ELF-1 (cell line): ENCODE measurements at regions not wholly inside any gene's neighbourhood (a gene's known extent, or its start where the extent isn't known, plus 50 kb on each side); places are given as distances from the start of the nearest gene placed in this dataset.
"Not testable (repeated sequence)": the region's sequence is repeated elsewhere in the genome, so short reads cannot be mapped to it uniquely, and the experiment has no call there.

Experiments used
- DNase-seq: peaks from one replicate; pipeline ENCODE4 v3.0.0-alpha.2; 2016; ENCODE audit warnings: low read depth, low spot score

DNA sequence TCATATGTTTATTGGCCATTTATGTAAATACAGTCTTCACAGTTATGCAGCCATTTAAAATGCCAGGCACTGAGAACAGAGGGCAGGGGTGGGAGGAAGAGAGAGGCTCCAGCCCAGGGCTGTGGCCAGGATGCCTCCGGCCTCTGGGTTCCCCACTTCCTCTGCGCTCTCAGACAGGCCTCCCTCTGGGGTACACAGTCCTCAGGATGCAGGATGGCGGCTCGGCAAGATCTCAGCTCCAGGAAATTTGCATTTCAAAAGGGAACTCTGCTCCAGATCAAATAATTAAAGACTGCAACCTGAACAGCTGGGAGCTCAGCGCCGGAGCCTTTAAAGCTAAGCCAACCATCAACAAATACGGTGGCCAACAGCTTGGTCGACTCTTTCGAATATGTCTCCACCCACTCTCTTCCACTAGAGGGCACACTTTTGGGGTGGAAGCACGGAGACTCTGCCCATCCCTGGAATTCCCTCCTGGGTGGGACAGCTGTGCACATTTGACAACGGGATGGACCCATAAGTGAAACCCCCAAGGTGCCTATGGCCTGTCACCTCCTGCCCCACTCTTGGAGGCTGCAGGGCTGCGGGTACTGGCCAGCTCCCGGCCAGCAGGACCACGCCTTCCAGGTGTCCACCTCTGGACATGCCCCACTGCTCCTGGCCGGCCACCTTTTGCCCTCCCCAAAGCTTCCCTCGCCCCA lies 1044.7 kb downstream of the BRD1 start:
- peak; percentile 72 for DNase-seq

DNA sequence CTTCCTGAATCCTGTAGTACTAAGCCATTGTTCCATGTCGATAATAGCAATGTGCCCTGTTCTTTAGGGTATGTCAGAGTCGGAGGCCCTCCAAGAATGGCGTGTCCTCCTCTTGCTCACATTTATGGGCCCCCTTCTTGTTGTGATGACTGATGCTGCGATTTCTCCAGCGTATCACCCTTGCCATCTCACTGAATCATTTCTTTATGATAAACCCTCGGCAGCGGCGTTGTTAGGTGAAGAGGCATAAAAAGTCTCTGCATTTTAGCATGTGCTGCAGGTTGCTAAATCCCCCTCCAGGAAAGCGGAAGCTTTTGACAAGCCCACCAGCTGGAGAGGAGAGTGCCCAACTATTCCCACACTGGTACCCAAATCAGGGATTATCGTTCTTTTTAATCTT lies 1045.3 kb downstream of the BRD1 start:
- DNase-seq: no peak

DNA sequence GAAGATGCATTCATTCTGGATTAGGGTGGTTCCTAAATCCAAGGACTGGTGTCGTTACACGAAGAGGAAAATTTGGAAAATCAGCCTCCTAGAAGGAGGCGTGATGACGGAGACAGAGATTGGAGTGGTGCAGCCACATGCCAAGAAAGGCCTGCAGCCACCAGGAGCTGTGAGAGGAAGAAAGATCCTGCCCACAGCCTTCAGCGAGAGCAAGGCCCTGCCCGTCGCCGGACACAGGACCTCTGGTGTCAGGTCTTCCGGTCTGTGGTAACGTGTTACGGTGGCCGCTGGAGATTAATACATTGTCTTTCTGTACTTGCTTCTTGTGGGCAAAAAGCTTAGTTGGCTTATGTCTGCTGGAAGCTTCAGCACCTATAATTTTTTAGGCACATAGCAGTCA lies 1045.8 kb downstream of the BRD1 start:
- no peak for DNase-seq

DNA sequence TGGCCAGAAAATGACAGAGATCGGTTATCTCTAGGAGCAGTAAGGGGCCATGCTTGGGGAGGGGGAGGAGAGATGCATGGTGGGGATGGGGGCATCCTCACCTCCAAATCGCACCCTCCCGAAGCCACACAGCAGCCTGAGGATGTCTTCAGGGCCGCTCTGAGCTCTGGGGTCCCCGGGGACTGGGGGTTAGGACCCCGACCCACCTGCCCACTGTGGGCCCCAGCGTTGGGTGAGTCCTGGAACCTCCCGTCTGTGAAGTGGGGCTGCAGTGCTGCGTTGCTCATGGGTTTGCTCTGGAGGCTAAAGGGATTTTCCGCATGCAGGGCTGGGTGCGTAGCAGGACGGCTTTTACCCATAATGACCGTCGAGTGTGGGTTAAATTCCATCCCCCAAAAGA lies 1046.3 kb downstream of the BRD1 start:
- DNase-seq: no peak

DNA sequence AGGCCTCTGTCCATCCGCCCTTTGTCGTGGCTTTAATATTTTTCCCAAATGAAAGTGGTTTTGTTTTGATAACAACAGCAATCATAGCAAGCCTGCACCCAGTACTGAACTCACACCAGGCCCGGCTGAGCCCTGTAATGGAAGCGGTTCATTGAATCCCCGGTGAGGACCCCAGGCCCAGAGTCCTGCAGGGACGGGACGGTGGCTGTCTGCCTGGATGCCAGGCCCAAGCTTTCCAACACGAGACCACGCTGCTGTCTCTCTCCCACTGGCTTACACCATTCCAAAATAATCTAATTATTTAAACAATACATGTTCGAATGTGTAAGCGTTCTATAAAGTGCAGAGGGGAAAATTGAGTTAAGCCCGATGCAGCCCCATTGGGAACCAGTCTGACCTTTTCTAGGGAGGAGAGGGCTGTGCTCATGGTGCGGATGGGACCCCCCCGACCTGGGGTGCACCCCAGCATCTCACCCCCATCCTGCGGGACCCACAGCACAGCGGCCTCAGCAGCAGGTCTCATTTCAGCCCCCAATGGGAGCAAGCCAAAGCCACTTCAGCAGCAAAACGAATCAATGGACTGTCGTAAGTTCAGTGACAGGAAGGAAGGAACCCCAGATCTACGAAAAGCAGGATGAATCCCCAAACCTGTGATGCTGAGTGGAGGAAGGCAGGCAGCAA lies 1046.9 kb downstream of the BRD1 start:
- DNase-seq: no peak

DNA sequence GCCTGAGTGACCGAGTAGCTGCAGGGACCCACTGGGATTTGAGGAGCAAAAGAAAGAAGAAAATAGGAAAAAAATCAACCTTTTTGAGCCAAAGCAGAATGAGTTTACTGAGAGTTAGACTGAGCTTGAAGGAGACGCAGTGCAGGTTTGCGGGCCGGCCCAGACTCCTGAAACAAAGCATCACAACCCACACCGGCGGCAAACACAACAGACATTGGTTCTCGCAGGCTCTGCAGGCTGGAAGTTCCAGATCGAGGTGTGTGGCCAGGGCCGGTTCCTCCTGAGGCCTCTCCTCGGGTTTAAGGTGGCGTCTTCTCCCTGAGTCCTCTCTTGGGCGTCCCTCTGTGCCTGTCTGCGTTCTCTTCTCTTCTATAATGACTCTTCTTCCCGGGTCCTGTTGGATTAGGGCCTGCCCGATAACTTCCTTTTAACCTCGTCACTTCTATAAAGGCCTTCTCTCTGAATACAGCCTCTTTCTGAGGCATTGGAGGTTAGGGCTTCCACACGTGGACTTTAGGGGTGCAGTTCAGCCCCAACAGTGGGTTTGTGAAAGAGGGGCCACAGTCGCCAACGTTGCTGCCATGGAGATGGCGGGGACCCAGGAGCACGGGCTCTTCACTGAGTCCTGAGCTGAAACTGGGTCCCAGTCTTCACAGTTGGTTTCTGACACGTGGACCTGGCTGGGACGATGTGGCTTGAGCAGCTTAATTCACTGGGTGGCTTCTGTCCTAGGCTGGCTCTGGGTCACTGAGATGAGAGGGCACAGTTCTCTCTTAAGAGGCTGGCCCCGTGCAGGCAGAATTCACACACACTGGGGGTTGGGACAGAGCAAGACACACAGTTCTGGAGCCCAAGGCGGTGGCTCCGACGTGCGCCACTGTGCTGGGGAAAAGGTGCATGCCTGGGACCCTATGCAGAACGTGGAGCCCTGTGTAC lies 1047.7 kb downstream of the BRD1 start:
- no peak for DNase-seq

DNA sequence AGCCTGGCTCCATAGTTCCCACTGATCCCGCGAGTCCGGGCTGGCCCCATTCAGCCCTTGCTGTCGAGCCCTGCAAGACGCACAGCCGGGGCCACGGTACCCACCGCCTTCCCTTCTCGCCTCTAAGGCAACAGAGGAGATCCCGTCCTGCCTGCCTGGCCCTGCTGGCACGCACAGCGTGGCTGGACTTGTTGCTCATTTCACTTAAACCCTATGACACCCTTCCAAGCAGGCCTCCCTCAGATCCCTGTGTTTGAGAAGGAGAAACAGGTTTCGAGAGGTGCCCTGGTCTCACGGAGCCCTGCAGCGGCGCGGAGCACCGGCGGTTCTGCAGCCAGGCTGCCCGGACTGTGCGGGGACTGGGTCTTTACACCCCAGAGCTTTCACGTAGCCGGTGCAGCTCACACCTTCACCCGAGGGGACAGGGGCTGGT lies 1048.4 kb downstream of the BRD1 start:
- DNase-seq: no peak

DNA sequence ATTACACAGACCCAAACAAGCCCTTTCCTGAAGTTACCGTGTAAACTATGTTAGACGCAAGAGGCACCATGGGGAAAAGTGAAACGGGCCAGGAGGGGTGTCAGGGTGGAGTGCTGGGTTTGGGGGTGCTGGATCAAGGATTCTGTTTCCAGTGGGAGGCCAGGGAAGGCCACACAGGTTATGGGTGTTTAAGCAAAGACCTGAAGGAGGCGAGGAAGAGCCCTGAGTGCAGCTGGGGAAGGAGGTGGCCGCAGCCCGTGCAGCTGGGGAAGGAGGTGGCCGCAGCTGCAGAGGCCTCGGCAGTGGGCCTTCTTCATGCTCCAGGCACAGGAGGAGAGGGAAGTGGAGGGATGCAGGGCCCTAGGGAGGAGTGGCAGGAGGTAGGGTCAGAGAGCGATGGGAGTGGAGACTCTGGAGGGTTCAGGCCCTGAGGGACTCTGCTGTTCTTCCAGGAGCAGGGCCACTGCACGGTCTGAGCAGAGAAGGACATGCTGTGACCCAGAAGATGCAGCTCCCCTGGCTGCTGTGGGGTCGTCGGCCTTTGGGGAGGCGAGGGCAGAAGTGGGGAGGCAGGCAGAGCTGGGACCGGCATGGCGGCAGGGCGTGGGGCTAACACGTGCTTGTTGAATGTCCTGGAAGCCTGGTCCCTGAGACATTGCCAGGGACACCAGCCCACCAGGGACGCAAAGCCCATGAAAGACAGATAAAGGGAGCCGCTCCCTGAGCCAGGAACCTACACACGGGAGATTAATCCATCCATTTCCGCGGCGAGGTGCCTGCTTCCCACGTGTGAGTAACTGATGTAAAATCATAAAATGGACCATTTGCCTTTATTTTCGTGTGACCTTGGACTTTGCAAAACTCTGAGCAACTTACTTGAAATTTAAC lies 1049.1 kb downstream of the BRD1 start:
- no peak for DNase-seq

DNA sequence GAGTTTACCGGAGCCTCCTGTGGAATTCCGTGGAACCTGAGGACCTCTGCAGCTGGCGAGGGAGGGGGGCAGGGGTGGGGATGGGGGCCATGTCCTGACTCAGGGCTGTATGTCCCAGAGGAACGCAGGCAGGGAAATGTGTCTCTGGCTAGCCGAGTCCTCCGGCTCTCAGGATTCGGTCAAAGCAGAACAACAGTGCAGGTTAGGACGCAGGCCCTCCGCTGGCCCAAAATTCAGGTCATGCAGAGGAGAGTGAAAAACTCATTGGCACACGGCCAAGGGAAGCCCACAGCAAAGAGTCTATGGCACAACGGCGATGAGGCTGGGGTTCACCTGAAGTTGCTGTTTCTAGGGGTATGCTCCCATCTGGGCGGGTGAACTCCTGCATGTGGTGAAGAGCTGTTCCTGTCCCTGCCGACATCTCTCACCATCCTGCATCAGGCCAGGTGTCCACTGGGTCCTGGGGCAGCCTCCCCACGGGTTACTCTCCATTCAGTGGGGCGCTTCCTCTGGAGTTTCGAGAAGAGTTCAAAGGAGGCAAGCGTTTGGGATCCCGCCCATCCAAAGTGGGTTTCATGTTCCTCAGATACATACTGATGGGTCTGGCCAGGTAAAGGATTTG lies 1055.3 kb downstream of the BRD1 start:
- DNase-seq: no peak

DNA sequence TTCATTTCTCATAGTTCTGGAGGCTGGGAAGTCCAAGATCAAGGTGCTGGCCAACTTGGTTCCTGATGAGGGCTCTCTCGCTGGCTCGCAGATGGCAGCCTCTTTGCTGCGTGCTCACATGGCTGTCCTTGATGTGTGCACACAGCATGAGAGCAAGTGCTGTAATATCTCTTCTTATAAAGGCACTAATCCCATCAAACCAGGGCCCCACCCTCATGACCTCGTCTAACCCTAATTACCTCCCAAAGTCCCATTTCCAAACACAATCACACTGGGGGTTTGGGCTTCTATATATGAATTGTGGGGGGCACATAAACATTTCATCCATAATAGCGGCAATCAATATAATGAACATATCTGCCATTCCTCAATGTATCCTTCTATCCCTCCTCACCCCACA lies 1062.1 kb downstream of the BRD1 start:
- no peak for DNase-seq

DNA sequence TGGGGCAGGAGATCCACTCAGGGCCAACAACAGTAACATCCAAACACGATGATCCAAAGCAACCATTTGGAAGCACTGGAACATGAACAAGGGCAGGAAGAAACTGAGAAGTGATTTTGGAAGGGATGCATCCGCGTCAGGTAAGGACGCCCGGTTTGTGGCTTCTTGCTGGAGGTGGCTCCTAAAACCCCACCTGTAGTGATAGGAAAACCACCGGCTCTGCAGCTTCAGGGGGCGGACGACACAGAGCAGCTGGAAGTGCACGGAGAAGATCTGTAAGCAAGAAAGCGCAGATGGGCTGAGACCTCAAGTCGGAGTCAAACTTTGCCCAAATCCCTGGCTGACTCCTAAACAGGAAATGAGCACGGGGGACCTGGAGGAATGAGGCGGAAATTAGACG lies 1066.1 kb downstream of the BRD1 start:
- DNase-seq: peak; percentile 0

DNA sequence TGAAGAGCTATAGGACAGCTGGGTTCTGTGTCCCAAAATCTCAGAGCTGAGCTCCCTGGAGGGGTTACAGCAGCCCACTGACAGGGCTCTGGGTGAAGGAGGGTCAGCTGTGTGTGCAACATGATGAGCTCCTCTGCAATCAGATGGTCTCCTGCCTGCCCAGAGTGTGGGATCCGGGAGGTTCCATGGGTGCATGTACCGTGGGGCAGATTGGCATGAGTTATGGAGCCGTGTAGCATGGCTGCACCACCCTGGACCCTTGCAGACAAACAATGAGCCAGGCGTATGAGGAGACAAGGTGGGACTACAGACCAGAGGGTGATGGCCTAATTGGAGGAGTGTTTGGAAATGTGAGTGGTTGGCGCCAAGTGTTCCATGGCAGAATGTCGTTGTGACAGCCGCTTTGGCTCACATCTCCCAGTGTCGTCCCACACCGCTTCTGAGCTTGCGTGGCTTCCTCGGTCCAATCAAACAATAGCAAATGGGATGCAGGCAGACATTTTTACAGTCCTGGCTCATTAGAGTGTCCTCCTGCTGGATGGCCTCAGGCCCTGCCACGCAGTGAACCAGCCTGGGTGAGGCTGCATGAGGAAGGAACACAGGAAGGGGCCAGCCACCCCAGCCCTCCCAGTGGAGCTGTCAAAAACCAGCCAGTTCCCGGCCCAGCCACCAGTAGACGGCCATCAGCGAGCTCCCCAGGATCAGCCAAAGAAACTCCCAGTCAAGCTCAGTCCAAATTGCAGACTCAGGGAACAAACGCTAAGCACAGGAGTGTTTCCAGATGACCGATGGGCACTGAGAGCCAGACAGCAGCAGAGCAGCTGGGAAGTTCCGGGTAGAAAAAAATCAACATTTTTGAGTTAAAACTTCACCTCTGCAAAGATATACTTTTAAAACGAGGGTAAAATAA lies 1066.9 kb downstream of the BRD1 start:
- DNase-seq: peak; percentile 1

DNA sequence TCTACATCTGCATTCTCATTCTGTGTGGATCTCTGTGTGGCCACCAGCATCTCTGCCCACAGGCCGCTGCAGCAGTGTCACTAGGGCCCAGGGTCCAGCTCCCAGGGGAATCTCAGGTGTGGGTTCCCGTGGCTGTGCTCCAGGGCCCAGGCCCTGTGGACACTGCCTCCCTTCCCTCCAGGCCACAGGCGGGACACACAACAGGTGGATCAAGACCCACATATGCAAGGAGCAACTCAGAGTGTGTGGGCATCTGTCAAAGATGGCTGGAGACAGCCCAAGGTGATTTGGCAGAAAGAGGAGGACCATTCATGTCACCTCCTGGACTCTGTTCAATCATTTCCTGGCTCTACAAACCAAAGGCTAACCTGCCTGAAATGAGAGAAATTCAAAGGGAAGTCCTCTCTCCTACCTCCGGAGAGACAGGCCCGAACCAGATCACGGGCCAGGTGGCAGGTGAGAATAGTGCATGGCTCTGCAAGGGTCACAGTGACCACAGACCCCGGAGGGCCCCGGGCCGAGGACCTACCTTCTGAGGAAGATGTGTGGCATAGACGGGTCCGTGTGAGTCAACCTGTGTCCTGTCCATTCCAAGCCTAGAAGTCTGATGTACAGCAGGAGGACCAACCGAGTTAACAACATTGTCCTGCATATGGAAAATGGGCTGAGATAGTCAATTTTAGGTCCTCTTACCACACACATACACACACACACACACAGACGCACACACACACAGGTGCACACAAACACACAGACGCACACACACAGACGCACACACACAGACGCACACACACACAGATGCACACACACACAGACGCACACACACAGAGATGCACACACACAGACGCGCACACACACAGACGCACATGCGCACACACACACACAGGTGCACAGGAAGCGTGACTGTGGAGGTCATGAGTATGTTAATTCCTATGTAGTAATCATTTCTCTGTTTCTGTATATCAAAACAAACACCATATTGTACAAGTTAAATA lies 1068.5 kb downstream of the BRD1 start:
- DNase-seq: peak; percentile 0

DNA sequence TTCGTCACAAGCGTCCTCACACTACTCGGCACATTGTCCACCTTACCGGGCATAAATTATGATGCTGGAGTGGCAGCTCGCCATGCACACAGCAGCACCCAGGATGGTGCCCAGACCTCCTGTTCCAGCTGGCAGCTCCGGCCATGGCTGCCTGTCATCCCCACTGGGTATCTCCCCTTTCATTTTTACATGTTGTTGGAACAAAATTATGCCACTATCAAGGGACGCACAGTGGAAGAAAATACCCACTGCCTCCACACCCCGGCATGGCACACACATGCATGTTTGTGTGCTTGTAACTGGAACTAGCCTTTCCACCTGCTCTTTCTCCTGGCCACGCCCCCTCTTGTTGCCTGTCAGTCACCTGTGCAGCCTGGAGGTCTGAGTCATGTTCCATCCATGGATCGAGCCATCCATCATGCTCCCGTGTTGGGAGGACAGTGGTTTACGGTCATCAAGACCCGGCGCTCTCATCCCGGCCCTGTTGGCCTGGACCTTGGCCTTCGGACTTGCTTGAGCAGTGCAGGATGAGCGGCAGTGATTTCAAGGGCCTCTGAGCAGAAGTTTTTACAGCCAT lies 1069.6 kb downstream of the BRD1 start:
- peak; percentile 3 for DNase-seq

DNA sequence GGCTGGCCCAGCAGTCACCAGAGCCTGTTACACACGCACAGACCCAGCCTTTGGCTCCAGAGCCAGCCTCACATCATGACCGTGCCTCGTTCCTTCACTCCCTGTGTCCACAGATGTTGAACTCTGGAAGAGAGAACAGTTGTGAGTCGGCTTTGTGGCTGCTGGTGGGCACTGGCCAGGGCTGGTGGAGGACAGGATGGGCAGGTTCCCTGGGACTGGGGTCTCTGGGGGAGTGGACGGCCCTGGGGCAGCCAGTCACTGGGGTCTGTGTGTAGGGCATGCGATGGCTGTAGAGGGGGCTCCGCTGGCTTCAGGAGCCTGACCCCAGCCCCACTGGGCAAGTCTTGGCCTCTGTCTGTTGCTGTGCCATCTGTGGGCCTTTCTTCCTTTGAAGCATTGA lies 1070.1 kb downstream of the BRD1 start:
- peak; percentile 0 for DNase-seq

DNA sequence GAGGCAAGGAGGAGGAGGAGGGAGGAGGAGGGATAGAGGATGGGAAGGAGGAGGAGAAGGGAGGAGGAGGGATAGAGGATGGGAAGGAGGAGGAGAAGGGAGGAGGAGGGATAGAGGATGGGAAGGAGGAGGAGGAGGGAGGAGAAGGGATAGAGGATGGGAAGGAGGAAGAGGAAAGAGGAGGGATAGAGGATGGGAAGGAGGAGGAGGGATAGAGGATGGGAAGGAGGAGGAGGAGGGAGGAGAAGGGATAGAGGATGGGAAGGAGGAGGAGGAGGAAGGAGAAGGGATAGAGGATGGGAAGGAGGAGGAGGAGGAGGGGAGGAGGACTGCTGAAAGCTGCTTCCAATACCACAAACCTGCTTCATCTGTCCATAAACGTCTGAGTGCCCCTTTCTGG lies 1070.5 kb downstream of the BRD1 start:
- not testable (repeated sequence) for DNase-seq

DNA sequence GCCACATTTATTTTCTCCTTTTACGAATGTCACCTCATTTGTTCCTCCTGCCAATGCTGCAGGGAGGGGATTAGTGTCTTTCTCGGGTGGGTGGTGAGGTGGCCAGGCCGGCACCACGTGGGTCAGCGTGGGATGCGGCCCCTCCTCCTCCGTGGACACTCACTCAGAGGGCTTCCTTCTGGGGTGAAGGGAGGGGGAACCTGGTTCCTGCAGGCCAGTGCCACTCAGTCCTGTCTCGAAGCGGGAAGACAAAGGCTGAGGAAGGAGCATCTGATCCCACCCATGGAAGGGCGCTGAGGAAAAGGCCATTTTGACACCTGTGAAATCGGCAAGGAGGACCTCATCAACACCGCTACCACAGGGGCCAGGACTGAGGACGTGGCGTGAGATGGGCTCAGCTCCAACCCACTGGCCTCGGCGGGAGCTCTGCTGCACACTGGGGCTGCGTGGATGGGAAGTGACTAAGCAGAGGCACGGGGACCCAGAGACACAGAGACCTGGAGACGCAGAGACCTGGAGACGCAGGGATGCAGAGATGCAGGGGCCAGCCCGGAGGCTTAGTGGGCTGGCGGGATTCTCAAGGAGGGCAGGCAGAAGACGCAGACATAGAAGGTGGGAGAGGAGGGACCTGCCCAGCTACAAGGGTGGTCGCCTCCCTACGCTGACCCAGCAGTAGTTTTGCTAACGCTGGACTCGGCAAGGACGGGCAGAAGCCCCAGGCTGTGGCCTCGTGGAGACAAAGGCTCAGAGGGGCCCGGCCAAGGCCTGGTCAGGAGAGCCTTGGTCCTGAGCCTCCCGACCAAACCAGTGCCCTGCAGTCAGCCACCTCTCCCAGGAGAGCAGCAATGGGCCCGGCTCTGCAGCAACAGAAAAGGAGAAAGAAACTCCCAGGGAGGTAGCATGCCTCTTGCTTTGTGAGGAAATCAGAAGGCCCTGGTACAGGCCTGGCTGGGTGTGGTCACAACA lies 1071.2 kb downstream of the BRD1 start:
- DNase-seq: peak; percentile 2
